DND-41 (cell line): ENCODE measurements at regions not wholly inside any gene's neighbourhood (a gene's known extent, or its start where the extent isn't known, plus 50 kb on each side); places are given as distances from the start of the nearest gene placed in this dataset.

Experiments
- CTCF ChIP-seq: IDR thresholded peaks from 2 replicates; pipeline ENCODE4 v1.5.1; 2012; ENCODE audit warnings: borderline replicate concordance, low read length, moderate library complexity, mild to moderate bottlenecking; ENCODE audit not compliant: poor library complexity, severe bottlenecking; ENCODE audit errors: extremely low read depth
- EZH2 ChIP-seq: IDR thresholded peaks from 3 replicates; pipeline ENCODE4 v1.6.1; 2012; ENCODE audit warnings: borderline replicate concordance, low read depth, mild to moderate bottlenecking, moderate library complexity, low read length, inconsistent platforms; ENCODE audit not compliant: severe bottlenecking

GRCh38 chr4:13963601-13964000, 336.1 kb upstream of the BOD1L1 start:
- TF ChIP-seq CTCF (no peak), EZH2 (no peak)
